Right cardiac atrium (tissue), 5 donors: ENCODE measurements at regions not wholly inside any gene's neighbourhood (a gene's known extent, or its start where the extent isn't known, plus 50 kb on each side); places are given as distances from the start of the nearest gene placed in this dataset.

Experiments used
- ATAC-seq, 2 donors: fragments of 200-7000 bp; cut with Tn5 transposase; one replicate each; pipeline versions ENCODE4 v1.8.0 to v1.9.1; 2020; ENCODE audit warnings: moderate library complexity in 2 of 2, mild to moderate bottlenecking in 1 of 2
- DNase-seq, 3 donors: peaks; one replicate each; pipeline ENCODE4 v3.0.0-alpha.2; 2020
- H3K27ac ChIP-seq: one replicate; pipeline ENCODE4 v1.5.1; 2013; ENCODE audit warnings: mild to moderate bottlenecking, low read length, control low read depth, moderate library complexity
- H3K27me3 ChIP-seq: one replicate; pipeline ENCODE4 v1.6.1; 2013; ENCODE audit not compliant: control insufficient read depth, insufficient read depth
- H3K4me1 ChIP-seq: one replicate; pipeline ENCODE4 v1.6.1; 2013; ENCODE audit warnings: low read length; ENCODE audit not compliant: control insufficient read depth, insufficient read depth
- H3K4me3 ChIP-seq: one replicate; pipeline ENCODE4 v1.5.1; 2013; ENCODE audit warnings: low read length, control low read depth
- H3K9me3 ChIP-seq: one replicate; pipeline ENCODE4 v1.6.1; 2013; ENCODE audit warnings: low read length; ENCODE audit not compliant: control insufficient read depth
- WGBS: extraction: QIAGEN DNeasy Blood & Tissue Kit; methylation state at CpG from one replicate; pipeline ENCODE4 v1.1.7; 2013; 5-methylcytosine and 5-hydroxymethylcytosine counted together
- intact Hi-C, 4 donors: fragments of 100-400 bp; cut with DNase I; formaldehyde crosslinking; loops; one replicate each; pipeline versions ENCODE4 v1.11.0 to v1.14.0; 2022 to 2023
- donor health status: healthy with polysubstance abuse.
- donor health status: DM: no; HTN: yes; CAD: no.
- donor health status: DM: no; HTN: no; CAD: no.
- donor health status: DM: no; HTN: yes; CAD: no; lungs with severe emphysema.
- donor health status: DM: yes; HTN: yes; CAD: no.

GRCh38 chr22:49196046-49196511, 631.6 kb downstream of the BRD1 start:
- no peak for DNase-seq
- H3K9me3 ChIP-seq = no peaks in the 10 kb centered on the region
- ATAC-seq = no peak
- no peaks in the 10 kb centered on the region for H3K27me3 ChIP-seq
- no peaks in the 10 kb centered on the region for H3K4me1 ChIP-seq
- 86% methylated on average over 13 of the region's 13 CpGs for WGBS
- H3K27ac ChIP-seq = no peak overlapping the region
- H3K4me3 ChIP-seq = no peak overlapping the region
- intact Hi-C loops = loop anchor here in 1 of 4 donors (10.0 kb wide), 1 partner anchor 59 kb away; no protein-coding TSS in a partner anchor

GRCh38 chr22:49195636-49196035, 632.0 kb downstream of the BRD1 start:
- ATAC-seq (no peak), DNase-seq (no peak)
- 79% methylated on average over 14 of the region's 14 CpGs for WGBS
- no peaks in the 10 kb centered on the region for H3K9me3 ChIP-seq
- intact Hi-C loops = loop anchor here in 1 of 4 donors (10.0 kb wide), 1 partner anchor 59 kb away; no protein-coding TSS in a partner anchor
- no peaks in the 10 kb centered on the region for H3K27me3 ChIP-seq
- H3K4me1 ChIP-seq = no peaks in the 10 kb centered on the region
- H3K27ac ChIP-seq = no peak overlapping the region
- no peak overlapping the region for H3K4me3 ChIP-seq

GRCh38 chr22:49193901-49194465, 633.7 kb downstream of the BRD1 start:
- ATAC-seq = no peak
- no peaks in the 10 kb centered on the region for H3K27me3 ChIP-seq
- 87% methylated on average over 13 of the region's 13 CpGs for WGBS

GRCh38 chr22:49193348-49193747, 634.3 kb downstream of the BRD1 start:
- H3K4me3 ChIP-seq = no peak overlapping the region
- H3K4me1 ChIP-seq = no peaks in the 10 kb centered on the region
- ATAC-seq (peak; percentile 66 to 83), DNase-seq (peak in 1 of 3 donors; percentile 73)
- H3K27me3 ChIP-seq = no peaks in the 10 kb centered on the region
- intact Hi-C loops = loop anchor here in 1 of 4 donors (10.0 kb wide), 1 partner anchor 61 kb away; no protein-coding TSS in a partner anchor
- 65% methylated on average over 14 of the region's 14 CpGs for WGBS
- no peak overlapping the region for H3K27ac ChIP-seq
- no peaks in the 10 kb centered on the region for H3K9me3 ChIP-seq

More at GRCh38 chr22:49193901-49194465, 633.7 kb downstream of the BRD1 start:
- intact Hi-C loops = loop anchor here in 1 of 4 donors (10.0 kb wide), 1 partner anchor 61 kb away; no protein-coding TSS in a partner anchor
- H3K9me3 ChIP-seq = no peaks in the 10 kb centered on the region
- DNase-seq = no peak
- H3K27ac ChIP-seq = no peak overlapping the region
- H3K4me1 ChIP-seq = no peaks in the 10 kb centered on the region
- no peak overlapping the region for H3K4me3 ChIP-seq

- intact Hi-C loops = loop anchor here in 1 of 4 donors (10.0 kb wide), 1 partner anchor 62 kb away; no protein-coding TSS in a partner anchor
- no peaks in the 10 kb centered on the region for H3K4me1 ChIP-seq
- DNase-seq = no peak
- H3K27ac ChIP-seq = peak overlapping the region; percentile 32
- ATAC-seq = no peak
- H3K27me3 ChIP-seq = no peaks in the 10 kb centered on the region
- WGBS = 64% methylated on average over 8 of the region's 8 CpGs
- H3K4me3 ChIP-seq = no peak overlapping the region
- H3K9me3 ChIP-seq = no peaks in the 10 kb centered on the region
Observed at GRCh38 chr22:49192857-49193250, 634.8 kb downstream of the BRD1 start.

- Histone ChIP-seq H3K4me3 (no peak overlapping the region), H3K27me3 (no peaks in the 10 kb centered on the region), H3K9me3 (no peaks in the 10 kb centered on the region), H3K4me1 (no peaks in the 10 kb centered on the region), H3K27ac (no peak overlapping the region)
- intact Hi-C loops = loop anchor here in 1 of 4 donors (10.0 kb wide), 1 partner anchor 62 kb away; no protein-coding TSS in a partner anchor
- ATAC-seq (peak in 1 of 2 donors; percentile 39), DNase-seq (no peak)
- 52% methylated on average over 25 of the region's 25 CpGs for WGBS
Observed at GRCh38 chr22:49192180-49192856, 635.4 kb downstream of the BRD1 start.

GRCh38 chr22:49191506-49191980, 636.1 kb downstream of the BRD1 start:
- intact Hi-C loops = loop anchor here in 1 of 4 donors (10.0 kb wide), 1 partner anchor 63 kb away; no protein-coding TSS in a partner anchor
- ATAC-seq (no peak), DNase-seq (no peak)
- Histone ChIP-seq H3K27ac (no peak overlapping the region), H3K4me3 (no peak overlapping the region), H3K9me3 (no peaks in the 10 kb centered on the region), H3K4me1 (no peaks in the 10 kb centered on the region), H3K27me3 (no peaks in the 10 kb centered on the region)
- WGBS = 83% methylated on average over 16 of the region's 16 CpGs

- Histone ChIP-seq H3K27me3 (no peaks in the 10 kb centered on the region), H3K27ac (no peak overlapping the region), H3K4me3 (no peak overlapping the region), H3K9me3 (no peaks in the 10 kb centered on the region), H3K4me1 (no peaks in the 10 kb centered on the region)
- 80% methylated on average over 24 of the region's 24 CpGs for WGBS
- DNase-seq (no peak), ATAC-seq (no peak)
- intact Hi-C loops = loop anchor here in 1 of 4 donors (10.0 kb wide), 1 partner anchor 64 kb away; no protein-coding TSS in a partner anchor
Observed at GRCh38 chr22:49190816-49191505, 636.7 kb downstream of the BRD1 start.

GRCh38 chr22:49189871-49190270, 637.8 kb downstream of the BRD1 start:
- H3K9me3 ChIP-seq = no peaks in the 10 kb centered on the region

GRCh38 chr22:49188591-49188990, 639.1 kb downstream of the BRD1 start:
- ATAC-seq = no peak
- H3K4me1 ChIP-seq = no peaks in the 10 kb centered on the region
- no peak for DNase-seq
- intact Hi-C loops = loop anchor here in 1 of 4 donors (10.0 kb wide), 1 partner anchor 64 kb away; no protein-coding TSS in a partner anchor
- no peak overlapping the region for H3K27ac ChIP-seq
- no peak overlapping the region for H3K4me3 ChIP-seq
- no peaks in the 10 kb centered on the region for H3K27me3 ChIP-seq
- no peaks in the 10 kb centered on the region for H3K9me3 ChIP-seq
- 84% methylated on average over 10 of the region's 10 CpGs for WGBS

More at GRCh38 chr22:49189871-49190270, 637.8 kb downstream of the BRD1 start:
- Histone ChIP-seq H3K4me3 (no peak overlapping the region), H3K4me1 (no peaks in the 10 kb centered on the region), H3K27ac (no peak overlapping the region), H3K27me3 (no peaks in the 10 kb centered on the region)
- WGBS = 86% methylated on average over 14 of the region's 14 CpGs
- no peak for DNase-seq
- intact Hi-C loops = loop anchor here in 2 of 4 donors (10.0 kb wide), 2 partner anchors 65 kb away; no protein-coding TSS in a partner anchor
- ATAC-seq = no peak
